ENCODE measurements at regions not wholly inside any gene's neighbourhood (a gene's known extent, or its start where the extent isn't known, plus 50 kb on each side); places are given as distances from the start of the nearest gene placed in this dataset.

DNA sequence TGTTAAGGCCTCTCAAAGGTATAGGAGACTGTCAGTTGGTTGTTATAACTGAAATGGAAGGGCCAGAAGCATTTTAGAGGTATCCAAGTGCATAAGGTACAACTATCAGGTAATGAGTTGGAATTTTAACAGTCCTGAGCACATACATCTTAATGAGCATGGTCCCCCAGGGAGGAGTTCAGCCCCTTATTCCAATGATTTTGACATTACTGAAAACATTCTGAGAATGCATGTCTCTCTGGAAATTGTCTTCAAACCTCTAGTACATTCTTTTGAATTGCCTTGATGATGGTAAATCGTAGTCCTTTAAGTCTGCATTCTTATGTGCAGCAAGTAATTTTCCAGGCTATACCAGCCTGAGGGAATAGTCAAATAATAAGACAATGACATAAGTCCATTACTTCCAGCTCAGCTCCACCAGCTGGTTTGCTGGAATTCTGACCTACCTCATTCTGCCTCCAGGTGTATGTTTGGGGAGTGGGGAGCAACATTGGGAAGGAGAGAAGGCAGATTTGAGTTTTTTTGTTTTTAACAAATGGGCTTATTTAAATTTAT is 239.2 kb downstream of the MSRB3 start:
- no peaks in the 10 kb centered on the region for H3K4me1 ChIP-seq
- H3K36me3 ChIP-seq: no peaks in the 10 kb centered on the region
- no peak overlapping the region for H3K4me3 ChIP-seq
- H3K27ac ChIP-seq: no peak overlapping the region
- in situ Hi-C loops (cut with MboI; ENCODE audit: low pct_ligation_motif_present in 1 of 4, low pct_unique_long_range_greater_than_20kb in 1 of 4, low sequenced_read_pairs in 3 of 4) (no loop called here), intact Hi-C loops (cut with DNase I; ENCODE audit: low total_unique reads) (no loop called here)
- no peaks in the 10 kb centered on the region for H3K9me3 ChIP-seq
- no peak for DNase-seq
- TF ChIP-seq, protein P1, sequence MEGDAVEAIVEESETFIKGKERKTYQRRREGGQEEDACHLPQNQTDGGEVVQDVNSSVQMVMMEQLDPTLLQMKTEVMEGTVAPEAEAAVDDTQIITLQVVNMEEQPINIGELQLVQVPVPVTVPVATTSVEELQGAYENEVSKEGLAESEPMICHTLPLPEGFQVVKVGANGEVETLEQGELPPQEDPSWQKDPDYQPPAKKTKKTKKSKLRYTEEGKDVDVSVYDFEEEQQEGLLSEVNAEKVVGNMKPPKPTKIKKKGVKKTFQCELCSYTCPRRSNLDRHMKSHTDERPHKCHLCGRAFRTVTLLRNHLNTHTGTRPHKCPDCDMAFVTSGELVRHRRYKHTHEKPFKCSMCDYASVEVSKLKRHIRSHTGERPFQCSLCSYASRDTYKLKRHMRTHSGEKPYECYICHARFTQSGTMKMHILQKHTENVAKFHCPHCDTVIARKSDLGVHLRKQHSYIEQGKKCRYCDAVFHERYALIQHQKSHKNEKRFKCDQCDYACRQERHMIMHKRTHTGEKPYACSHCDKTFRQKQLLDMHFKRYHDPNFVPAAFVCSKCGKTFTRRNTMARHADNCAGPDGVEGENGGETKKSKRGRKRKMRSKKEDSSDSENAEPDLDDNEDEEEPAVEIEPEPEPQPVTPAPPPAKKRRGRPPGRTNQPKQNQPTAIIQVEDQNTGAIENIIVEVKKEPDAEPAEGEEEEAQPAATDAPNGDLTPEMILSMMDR (IDR thresholded peaks at IDR 0.05): no peak
- TF ChIP-seq POLR2A (IDR thresholded peaks at IDR 0.05) (no peak), POLR2AphosphoS5 (IDR thresholded peaks at IDR 0.05) (no peak), EP300 (IDR thresholded peaks at IDR 0.05; ENCODE audit: low read depth) (no peak)
- H3K27me3 ChIP-seq: no peaks in the 10 kb centered on the region
- 67 to 78% methylated on average over 1 of the region's 1 CpG for WGBS, 2 donors (ENCODE audit: low coverage in 1 of 2)

DNA sequence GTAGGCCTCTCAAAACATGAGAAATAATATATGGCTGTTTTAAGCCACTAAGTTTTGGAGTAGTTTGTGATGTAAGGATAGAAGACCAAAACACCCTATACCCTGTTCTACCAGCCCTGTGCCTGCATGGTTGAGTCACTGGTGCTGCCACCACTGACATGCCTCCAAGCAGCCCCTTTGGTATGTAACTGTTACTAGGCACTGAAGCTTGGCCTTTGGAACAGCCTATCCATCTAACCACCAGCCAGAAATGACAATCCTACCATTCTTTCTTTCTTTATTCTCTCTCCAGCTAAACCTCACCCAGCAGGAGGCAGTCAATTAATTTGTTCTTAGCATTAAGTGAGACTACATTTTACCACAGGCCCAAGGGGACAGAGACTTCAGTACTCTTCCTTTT is 240.3 kb downstream of the MSRB3 start:
- Histone ChIP-seq H3K4me3 (no peak overlapping the region), H3K27ac (no peak overlapping the region), H3K27me3 (no peaks in the 10 kb centered on the region), H3K9me3 (no peaks in the 10 kb centered on the region), H3K36me3 (no peaks in the 10 kb centered on the region), H3K4me1 (no peaks in the 10 kb centered on the region)
- intact Hi-C loops (cut with DNase I; ENCODE audit: low total_unique reads): no loop called here
- TF ChIP-seq POLR2AphosphoS5 (IDR thresholded peaks at IDR 0.05) (no peak), EP300 (IDR thresholded peaks at IDR 0.05; ENCODE audit: low read depth) (no peak), POLR2A (IDR thresholded peaks at IDR 0.05) (no peak)
- TF ChIP-seq, protein P1 (IDR thresholded peaks at IDR 0.05): no peak
- DNase-seq: no peak
- in situ Hi-C loops (cut with MboI; ENCODE audit: low pct_ligation_motif_present in 1 of 4, low pct_unique_long_range_greater_than_20kb in 1 of 4, low sequenced_read_pairs in 3 of 4): no loop called here

DNA sequence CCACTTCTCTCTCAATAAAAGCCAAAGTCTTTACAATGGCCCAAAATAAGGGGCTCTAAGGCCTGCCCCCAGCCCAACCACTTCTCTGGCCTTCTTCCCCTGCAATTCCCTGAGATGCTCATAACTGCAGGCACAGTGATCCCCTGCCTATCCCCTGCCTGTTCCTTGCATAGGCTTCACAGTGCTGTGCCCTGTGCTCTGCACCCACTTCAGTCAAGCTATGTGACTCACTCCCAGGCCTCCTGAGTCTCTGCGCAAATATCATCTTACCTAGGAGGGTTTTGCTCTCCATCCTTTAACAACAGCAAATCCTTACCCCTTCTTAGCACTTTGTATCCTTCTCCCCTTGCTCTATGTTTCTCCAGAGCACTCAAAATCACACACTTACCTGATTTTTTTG is 242.2 kb downstream of the MSRB3 start:
- no peaks in the 10 kb centered on the region for H3K4me1 ChIP-seq
- H3K4me3 ChIP-seq: no peak overlapping the region
- in situ Hi-C loops (cut with MboI; ENCODE audit: low pct_ligation_motif_present in 1 of 4, low pct_unique_long_range_greater_than_20kb in 1 of 4, low sequenced_read_pairs in 3 of 4): no loop called here
- DNase-seq: no peak
- H3K27me3 ChIP-seq: no peaks in the 10 kb centered on the region
- no peak for TF ChIP-seq POLR2A (IDR thresholded peaks at IDR 0.05)
- no peak for TF ChIP-seq EP300 (IDR thresholded peaks at IDR 0.05; ENCODE audit: low read depth)
- no peak for TF ChIP-seq POLR2AphosphoS5 (IDR thresholded peaks at IDR 0.05)
- TF ChIP-seq, protein P1 (IDR thresholded peaks at IDR 0.05): no peak
- no peak overlapping the region for H3K27ac ChIP-seq
- 93% methylated on average over 1 of the region's 1 CpG; no CpG with 5 or more reads in 1 of the 2 donors for WGBS, 2 donors (ENCODE audit: low coverage in 1 of 2)
- intact Hi-C loops (cut with DNase I; ENCODE audit: low total_unique reads): no loop called here
- no peaks in the 10 kb centered on the region for H3K9me3 ChIP-seq
- H3K36me3 ChIP-seq: no peaks in the 10 kb centered on the region

DNA sequence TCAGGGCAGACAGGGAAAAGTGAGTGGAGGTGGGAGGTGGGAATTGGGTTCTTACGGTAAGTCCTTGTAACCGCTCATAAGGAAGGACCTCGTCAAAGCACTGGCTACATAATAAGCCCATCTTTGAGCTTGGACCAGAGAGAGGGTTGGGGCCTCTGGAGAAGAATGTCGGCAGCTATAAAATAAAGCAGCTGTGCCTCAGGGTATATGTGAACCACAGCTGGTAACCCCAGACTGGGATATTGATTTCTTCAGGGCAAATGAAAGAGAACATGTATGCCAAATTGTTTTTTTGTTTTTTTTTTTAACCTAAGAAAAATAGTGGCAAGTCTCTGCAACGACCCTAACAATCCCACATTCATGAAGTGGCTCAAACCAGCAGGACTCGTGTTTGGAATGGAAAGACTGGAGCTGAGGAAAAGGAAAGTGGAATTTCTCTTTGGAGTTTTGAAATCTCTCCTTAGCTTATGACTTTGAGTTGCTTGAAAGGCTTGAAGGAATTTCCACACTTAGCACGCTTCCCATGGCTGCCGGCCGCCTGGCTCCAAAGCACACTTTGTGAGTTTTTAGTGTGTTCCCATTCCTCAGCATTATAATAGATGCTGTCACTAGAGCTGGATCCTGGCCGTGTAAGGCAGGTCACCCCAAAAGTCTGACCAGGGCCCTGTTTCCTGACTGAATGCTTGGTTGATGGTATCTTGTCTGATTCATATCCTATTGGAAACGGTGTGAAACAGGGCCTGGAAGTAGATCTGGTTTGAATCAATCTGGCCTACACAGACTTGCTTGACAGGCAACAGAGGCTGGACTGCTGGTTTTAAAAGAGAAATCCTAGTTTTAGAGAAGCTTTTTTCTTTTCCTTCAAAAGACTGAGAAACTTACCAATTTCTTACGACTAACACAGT is 244.7 kb downstream of the MSRB3 start:
- Histone ChIP-seq H3K4me3 (no peak overlapping the region), H3K36me3 (no peaks in the 10 kb centered on the region), H3K9me3 (no peaks in the 10 kb centered on the region), H3K4me1 (no peaks in the 10 kb centered on the region), H3K27ac (no peak overlapping the region), H3K27me3 (no peaks in the 10 kb centered on the region)
- DNase-seq: no peak
- 82 to 84% methylated on average over 7 to 12 of the region's 12 CpGs for WGBS, 2 donors (ENCODE audit: low coverage in 1 of 2)
- in situ Hi-C loops (cut with MboI; ENCODE audit: low pct_ligation_motif_present in 1 of 4, low pct_unique_long_range_greater_than_20kb in 1 of 4, low sequenced_read_pairs in 3 of 4): no loop called here
- TF ChIP-seq, protein P1 (IDR thresholded peaks at IDR 0.05): no peak
- TF ChIP-seq POLR2A (IDR thresholded peaks at IDR 0.05) (no peak), POLR2AphosphoS5 (IDR thresholded peaks at IDR 0.05) (no peak), EP300 (IDR thresholded peaks at IDR 0.05; ENCODE audit: low read depth) (no peak)
- intact Hi-C loops (cut with DNase I; ENCODE audit: low total_unique reads): no loop called here

Data from transverse colon (tissue), 4 donors.